Effector memory CD4-positive, alpha-beta T cell (primary cell): ENCODE measurements at regions not wholly inside any gene's neighbourhood (a gene's known extent, or its start where the extent isn't known, plus 50 kb on each side); places are given as distances from the start of the nearest gene placed in this dataset.

Experiments
- DNase-seq, 3 donors: peaks; one replicate each; pipeline ENCODE4 v3.0.0-alpha.2; 2020
- H3K27ac ChIP-seq: 2 replicates; pipeline ENCODE4 v1.7.0; 2013; ENCODE audit warnings: mild to moderate bottlenecking, low read length, moderate library complexity; ENCODE audit not compliant: insufficient read depth, poor library complexity, severe bottlenecking
- H3K27me3 ChIP-seq: replicated peaks from 2 replicates; pipeline ENCODE4 v1.7.0; 2013; ENCODE audit warnings: mild to moderate bottlenecking, low read length; ENCODE audit not compliant: insufficient read depth, control insufficient read depth, poor library complexity, severe bottlenecking
- H3K36me3 ChIP-seq: 2 replicates; pipeline ENCODE4 v1.7.0; 2013; ENCODE audit warnings: mild to moderate bottlenecking, low read length, moderate library complexity; ENCODE audit not compliant: control insufficient read depth, insufficient read depth
- H3K4me1 ChIP-seq: 2 replicates; pipeline ENCODE4 v1.7.0; 2013; ENCODE audit warnings: low read length, mild to moderate bottlenecking; ENCODE audit not compliant: control insufficient read depth, insufficient read depth, poor library complexity, severe bottlenecking
- H3K4me3 ChIP-seq: 2 replicates; pipeline ENCODE4 v1.7.0; 2013; ENCODE audit warnings: low read length, low read depth, mild to moderate bottlenecking; ENCODE audit not compliant: insufficient read depth, poor library complexity, severe bottlenecking
- H3K9me3 ChIP-seq: 2 replicates; pipeline ENCODE4 v1.7.0; 2013; ENCODE audit warnings: mild to moderate bottlenecking, low read length, moderate library complexity; ENCODE audit not compliant: control insufficient read depth

DNA sequence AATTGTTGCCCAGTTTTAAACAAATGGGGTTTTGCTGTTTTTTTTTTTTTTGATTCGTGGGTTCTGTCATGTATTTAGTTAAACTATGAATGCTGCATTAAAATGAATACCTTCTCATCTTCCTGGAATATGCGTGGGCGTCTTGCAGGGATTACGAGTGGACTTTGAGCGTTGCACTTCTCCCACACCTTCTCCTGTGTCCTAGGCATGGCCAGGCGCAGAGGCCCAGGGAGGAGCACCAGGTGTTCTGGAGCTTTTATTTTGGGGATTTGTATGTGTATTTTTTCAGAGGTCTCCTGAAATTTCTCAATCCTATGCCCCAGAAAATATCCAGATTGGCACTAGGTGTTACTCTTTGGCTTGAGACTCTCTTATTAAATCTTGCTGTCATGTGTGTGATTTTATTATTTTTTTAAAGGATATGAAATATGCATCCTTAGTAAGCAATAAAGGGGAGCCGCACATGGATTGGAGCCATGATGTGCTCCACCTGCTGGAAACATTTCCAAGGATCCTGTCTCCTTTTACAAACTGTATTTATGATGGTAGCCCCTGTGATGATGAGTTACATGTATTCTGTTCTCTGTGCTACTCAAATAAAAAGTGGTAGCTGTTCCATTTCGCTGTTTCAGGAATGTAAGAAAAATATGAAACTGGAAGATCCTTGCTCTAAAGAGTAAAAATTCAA, 482.2 kb upstream of the KLF6 start:
- H3K27ac ChIP-seq: no peak overlapping the region
- H3K36me3 ChIP-seq: no peaks in the 10 kb centered on the region
- H3K4me3 ChIP-seq: no peak overlapping the region
- no peaks in the 10 kb centered on the region for H3K4me1 ChIP-seq
- H3K27me3 ChIP-seq: no peaks in the 10 kb centered on the region
- no peaks in the 10 kb centered on the region for H3K9me3 ChIP-seq
- DNase-seq: no peak

DNA sequence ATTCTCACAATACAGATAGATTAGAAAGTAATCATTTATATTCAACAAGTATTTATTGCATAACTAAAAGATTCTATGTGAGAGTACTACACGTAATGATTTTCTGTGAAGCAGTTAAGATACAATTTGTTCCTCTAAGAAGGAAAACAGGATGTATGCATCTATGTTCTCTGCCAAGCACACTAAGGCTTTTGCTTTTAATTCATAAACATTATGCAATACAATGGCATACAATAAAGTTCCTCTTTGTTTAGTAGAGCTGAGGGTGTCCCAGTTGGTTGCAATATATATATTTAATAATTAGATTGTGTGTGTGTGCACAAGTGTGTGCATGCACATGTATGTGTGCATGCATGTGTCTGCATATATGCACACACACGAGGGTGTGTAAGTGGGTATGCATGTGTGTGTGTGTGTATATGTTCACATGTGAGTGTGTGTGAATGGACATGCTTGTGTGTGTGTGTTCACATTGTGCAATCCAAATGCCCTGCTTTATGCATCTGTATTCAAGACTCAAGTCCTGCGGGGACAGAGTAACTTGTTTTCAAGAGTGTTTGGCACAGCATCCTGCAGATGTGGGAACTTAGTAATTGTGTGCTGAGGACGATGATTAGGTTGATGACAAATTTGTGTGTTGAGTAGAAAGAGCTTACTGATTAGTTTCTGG, 481.5 kb upstream of the KLF6 start:
- H3K9me3 ChIP-seq: no peaks in the 10 kb centered on the region
- H3K36me3 ChIP-seq: no peaks in the 10 kb centered on the region
- no peak for DNase-seq
- no peak overlapping the region for H3K4me3 ChIP-seq
- no peak overlapping the region for H3K27ac ChIP-seq
- no peaks in the 10 kb centered on the region for H3K27me3 ChIP-seq
- no peaks in the 10 kb centered on the region for H3K4me1 ChIP-seq

DNA sequence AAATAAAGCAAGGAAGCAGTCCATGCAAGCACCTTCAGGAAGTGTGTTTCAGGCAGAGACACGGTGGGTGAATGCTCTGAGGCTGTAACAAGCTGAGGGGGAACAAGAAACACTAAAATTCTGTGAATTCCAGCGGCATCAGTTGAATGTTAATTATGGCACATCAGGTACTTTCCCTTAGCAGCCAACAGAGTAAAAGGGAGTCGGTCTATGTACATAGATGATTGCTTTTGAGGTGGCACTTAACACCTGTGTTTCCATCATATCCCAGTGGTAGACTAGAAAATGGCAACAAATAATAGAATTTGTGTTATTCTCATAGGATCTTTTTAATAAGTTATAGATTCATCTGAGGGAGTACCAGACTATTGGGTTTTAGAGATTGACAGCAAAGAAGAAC, 481.0 kb upstream of the KLF6 start:
- no peaks in the 10 kb centered on the region for H3K27me3 ChIP-seq
- H3K27ac ChIP-seq: no peak overlapping the region
- no peaks in the 10 kb centered on the region for H3K9me3 ChIP-seq
- H3K36me3 ChIP-seq: no peaks in the 10 kb centered on the region
- DNase-seq: no peak
- no peak overlapping the region for H3K4me3 ChIP-seq
- H3K4me1 ChIP-seq: no peaks in the 10 kb centered on the region

DNA sequence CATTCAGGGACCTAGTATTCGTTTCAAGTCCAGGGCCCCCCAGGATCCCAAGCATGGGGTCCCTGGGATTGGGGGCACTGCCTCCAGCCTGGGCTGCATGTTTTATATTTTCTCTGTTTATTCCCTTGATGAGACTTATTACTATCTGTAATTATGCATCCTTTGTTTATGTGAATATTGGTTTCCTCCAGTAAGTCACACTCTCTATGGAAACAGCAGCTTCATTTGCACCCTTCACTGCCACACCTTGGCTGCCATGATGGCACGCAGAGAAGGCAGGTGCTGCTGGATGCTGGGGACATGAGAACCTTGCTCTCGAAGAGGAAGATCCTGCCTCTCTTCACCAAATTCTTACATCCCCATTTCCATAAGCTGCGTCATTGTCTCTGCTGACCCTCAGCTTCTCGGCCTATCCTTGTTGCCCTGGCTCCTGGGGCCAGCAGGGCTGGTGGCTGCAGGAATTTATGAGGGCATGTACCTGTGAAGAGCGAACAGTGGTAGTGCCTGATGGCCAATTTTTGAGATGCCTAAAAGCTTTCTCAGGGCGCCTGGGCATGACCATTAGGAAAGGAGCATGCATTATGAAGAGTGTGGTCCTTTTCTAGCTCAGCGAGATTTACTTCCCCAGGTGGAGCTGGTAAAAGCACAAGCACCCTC, 479.3 kb upstream of the KLF6 start:
- DNase-seq: no peak
- H3K4me1 ChIP-seq: no peaks in the 10 kb centered on the region
- H3K27ac ChIP-seq: no peak overlapping the region
- no peaks in the 10 kb centered on the region for H3K36me3 ChIP-seq
- no peak overlapping the region for H3K4me3 ChIP-seq
- no peaks in the 10 kb centered on the region for H3K27me3 ChIP-seq
- no peaks in the 10 kb centered on the region for H3K9me3 ChIP-seq

DNA sequence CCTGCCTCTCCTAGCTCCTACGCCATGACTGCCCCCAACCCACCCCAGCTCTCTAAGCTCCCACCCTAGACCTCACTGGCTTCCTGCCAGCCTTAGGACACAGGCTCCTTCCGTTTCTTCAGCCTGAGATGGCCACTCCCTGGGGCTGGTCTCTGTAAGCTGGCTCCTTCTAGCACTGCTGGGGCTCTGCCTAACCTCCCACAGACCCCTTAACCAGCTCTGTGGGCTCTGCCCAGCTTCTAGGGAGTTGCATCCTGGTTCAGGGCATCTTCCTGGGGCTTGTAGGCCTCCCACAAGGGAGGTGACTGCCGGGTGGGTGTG, 478.6 kb upstream of the KLF6 start:
- Histone ChIP-seq H3K36me3 (no peaks in the 10 kb centered on the region), H3K27ac (no peak overlapping the region), H3K27me3 (no peaks in the 10 kb centered on the region), H3K4me1 (no peaks in the 10 kb centered on the region), H3K4me3 (no peak overlapping the region), H3K9me3 (no peaks in the 10 kb centered on the region)
- DNase-seq: no peak

DNA sequence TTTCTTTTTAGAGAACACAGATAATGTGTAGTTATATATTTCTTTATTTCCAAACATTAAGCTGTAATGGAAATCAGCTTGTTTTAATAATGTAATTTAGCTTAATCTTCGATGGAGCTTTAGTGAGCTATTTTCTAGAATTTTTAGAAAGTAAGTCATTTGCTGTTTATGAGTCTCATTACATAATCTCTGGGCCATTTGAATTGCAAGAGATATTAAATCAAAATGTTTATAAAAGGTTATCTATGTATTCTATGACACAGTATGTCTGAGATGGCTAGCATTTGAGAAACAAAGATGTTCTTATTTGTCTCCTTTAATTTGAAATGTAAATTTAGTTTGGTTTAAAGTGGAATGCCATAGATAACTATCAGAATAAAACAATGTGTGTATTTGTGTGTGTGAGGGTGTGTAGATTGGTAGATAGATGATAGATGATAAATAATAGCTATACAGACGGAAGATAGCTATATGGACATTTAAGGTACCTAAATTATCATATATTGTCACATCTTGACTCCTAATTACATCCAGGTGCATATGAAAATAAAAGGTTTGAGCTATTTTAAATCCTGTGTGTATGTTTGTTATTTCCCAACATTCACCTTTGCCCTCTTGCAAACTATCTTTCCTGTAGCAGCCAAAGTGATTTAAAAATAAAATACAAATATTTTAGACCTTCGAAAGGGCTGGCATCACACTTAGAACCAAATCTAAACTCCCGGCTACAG, 478.0 kb upstream of the KLF6 start:
- Histone ChIP-seq H3K9me3 (no peaks in the 10 kb centered on the region), H3K36me3 (no peaks in the 10 kb centered on the region), H3K4me3 (no peak overlapping the region), H3K27me3 (no peaks in the 10 kb centered on the region), H3K27ac (no peak overlapping the region), H3K4me1 (no peaks in the 10 kb centered on the region)
- no peak for DNase-seq

DNA sequence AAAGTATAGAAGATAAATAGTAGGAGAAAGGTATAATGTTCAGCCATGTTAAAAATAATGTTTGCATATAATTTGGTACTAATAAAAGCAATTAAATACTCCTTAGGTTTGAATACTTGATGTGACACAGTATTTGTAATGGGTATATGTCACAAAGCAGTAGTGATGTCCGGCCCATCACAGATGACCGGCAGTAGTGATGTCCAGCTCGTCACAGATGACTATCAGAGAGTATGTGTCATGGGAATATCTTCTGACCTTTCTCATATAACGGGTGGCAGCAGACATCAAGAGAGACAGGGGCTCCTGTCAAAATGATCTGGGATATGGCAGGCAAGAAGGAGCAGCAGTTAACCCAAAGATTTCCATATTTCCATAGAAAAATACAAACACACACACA, 477.4 kb upstream of the KLF6 start:
- Histone ChIP-seq H3K27me3 (no peaks in the 10 kb centered on the region), H3K9me3 (no peaks in the 10 kb centered on the region), H3K4me3 (no peak overlapping the region), H3K27ac (no peak overlapping the region), H3K36me3 (no peaks in the 10 kb centered on the region), H3K4me1 (no peaks in the 10 kb centered on the region)
- DNase-seq: no peak

DNA sequence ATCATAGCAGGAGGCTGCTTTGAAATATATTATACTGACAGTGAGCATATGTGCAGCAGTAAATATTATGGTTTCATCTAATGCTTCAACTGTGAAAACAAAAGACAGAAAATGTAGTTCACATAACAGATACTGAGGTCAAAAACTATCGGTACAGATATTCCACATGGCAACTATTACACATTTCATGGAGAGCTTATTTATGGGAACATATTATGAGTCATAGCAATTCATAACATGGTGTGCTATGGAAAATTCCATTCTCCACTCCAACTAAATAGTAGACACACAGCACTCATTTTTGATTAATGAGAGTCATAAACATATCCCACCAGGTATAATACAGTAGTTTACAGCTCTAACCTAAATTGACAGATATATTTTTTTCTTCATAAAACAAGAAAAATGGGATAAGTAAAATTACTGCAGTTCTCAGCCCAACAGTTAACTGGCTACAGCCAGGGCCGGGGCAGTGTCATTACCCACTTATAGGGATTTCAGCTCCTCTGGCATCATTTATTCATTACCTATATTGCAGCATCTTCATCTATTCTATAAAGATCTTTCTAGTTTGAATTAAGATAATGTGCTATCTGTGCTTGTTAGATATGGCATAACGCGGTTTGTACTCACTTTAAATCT, 475.6 kb upstream of the KLF6 start:
- Histone ChIP-seq H3K27me3 (no peaks in the 10 kb centered on the region), H3K27ac (no peak overlapping the region)
- no peak for DNase-seq

DNA sequence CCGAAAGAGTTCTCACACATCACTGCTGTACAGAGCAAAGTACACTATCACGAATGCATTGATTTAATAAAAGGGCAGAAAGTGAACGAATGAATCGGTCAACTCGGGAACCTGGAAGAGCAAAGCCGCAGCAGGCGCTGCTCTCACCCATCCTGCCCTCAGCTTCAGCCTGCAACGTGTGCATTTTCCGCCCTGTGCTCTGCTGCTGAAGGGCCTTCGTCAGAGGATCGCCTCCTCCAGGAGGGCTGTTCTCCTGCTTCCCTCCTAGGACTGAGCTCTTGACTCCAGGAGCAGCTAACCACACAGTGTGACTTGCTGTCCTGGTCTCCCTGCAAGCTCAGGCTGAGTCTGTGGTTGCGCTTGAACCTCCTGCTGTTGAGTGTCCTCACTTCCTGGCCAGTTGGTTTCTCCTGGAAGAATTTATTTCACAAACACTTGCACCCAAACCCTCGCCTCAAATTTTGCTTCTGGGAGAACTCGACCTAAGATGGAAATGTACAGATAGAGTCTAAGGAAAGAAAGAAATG, 473.0 kb upstream of the KLF6 start:
- Histone ChIP-seq H3K36me3 (no peaks in the 10 kb centered on the region), H3K27me3 (no peaks in the 10 kb centered on the region), H3K27ac (no peak overlapping the region), H3K4me1 (no peaks in the 10 kb centered on the region), H3K4me3 (no peak overlapping the region), H3K9me3 (no peaks in the 10 kb centered on the region)
- DNase-seq: no peak

More for the DNA sequence above, 475.6 kb upstream of the KLF6 start:
- Histone ChIP-seq H3K36me3 (no peaks in the 10 kb centered on the region), H3K4me3 (no peak overlapping the region), H3K9me3 (no peaks in the 10 kb centered on the region), H3K4me1 (no peaks in the 10 kb centered on the region)
